Ascending aorta (tissue), 2 donors: ENCODE measurements at regions not wholly inside any gene's neighbourhood (a gene's known extent, or its start where the extent isn't known, plus 50 kb on each side); places are given as distances from the start of the nearest gene placed in this dataset.

Experiments
- DNase-seq, 2 donors: peaks; one replicate each; pipeline ENCODE4 v3.0.0-alpha.2; 2019; ENCODE audit warnings: low spot score in 2 of 2
- H3K27ac ChIP-seq, 2 donors: fragments of 200-600 bp; sonication (generic); one replicate each; pipeline ENCODE4 v1.5.1; 2016 to 2017; ENCODE audit warnings: mild to moderate bottlenecking in 1 of 2
- H3K27me3 ChIP-seq: fragments of 200-600 bp; sonication (generic); one replicate; pipeline ENCODE4 v1.5.1; 2017
- H3K36me3 ChIP-seq, 2 donors: fragments of 200-600 bp; sonication (generic); one replicate each; pipeline ENCODE4 v1.5.1; 2016
- H3K4me1 ChIP-seq, 2 donors: fragments of 200-600 bp; sonication (generic); one replicate each; pipeline ENCODE4 v1.5.1; 2016 to 2017; ENCODE audit warnings: mild to moderate bottlenecking in 1 of 2
- H3K4me3 ChIP-seq, 2 donors: fragments of 200-600 bp; sonication (generic); one replicate each; pipeline ENCODE4 v1.5.1; 2016 to 2017; ENCODE audit warnings: mild to moderate bottlenecking in 1 of 2
- H3K9me3 ChIP-seq, 2 donors: fragments of 200-600 bp; sonication (generic); one replicate each; pipeline ENCODE4 v1.5.1; 2016
- CTCF ChIP-seq, 3 experiments: fragments of 200-600 bp in 2 of 3; fragments of 450-650 bp in 1 of 3; sonication (generic) in 2 of 3; IDR thresholded peaks; one replicate each; pipeline ENCODE4 v1.5.1; 2016 to 2019; ENCODE audit warnings: antibody characterized with exemption in 3 of 3, mild to moderate bottlenecking in 1 of 3, moderate library complexity in 1 of 3
- intact Hi-C: fragments of 100-400 bp; cut with DNase I; formaldehyde crosslinking; loops from one replicate; pipeline ENCODE4 v1.15.1; 2023

- intact Hi-C loops = no loop called here
- H3K36me3 ChIP-seq = no peaks in the 10 kb centered on the region
- H3K4me3 ChIP-seq = no peak overlapping the region
- H3K9me3 ChIP-seq = no peaks in the 10 kb centered on the region
- TF ChIP-seq CTCF (IDR thresholded peaks at IDR 0.05) = no peak
- no peak overlapping the region for H3K27ac ChIP-seq
- no peaks in the 10 kb centered on the region for H3K27me3 ChIP-seq
- no peak for DNase-seq
- no peaks in the 10 kb centered on the region for H3K4me1 ChIP-seq
These were observed 268.5 kb upstream of the EEF2KMT start for GRCh38 chr16:5366126-5366525.

GRCh38 chr16:5364186-5364585 is 266.6 kb upstream of the EEF2KMT start:
- H3K36me3 ChIP-seq = no peaks in the 10 kb centered on the region
- no peaks in the 10 kb centered on the region for H3K27me3 ChIP-seq
- no peaks in the 10 kb centered on the region for H3K9me3 ChIP-seq
- TF ChIP-seq CTCF (IDR thresholded peaks at IDR 0.05) = no peak
- no peak overlapping the region for H3K27ac ChIP-seq
- H3K4me1 ChIP-seq = no peaks in the 10 kb centered on the region
- no peak for DNase-seq
- no peak overlapping the region for H3K4me3 ChIP-seq
- intact Hi-C loops = no loop called here

GRCh38 chr16:5361322-5361721 is 263.7 kb upstream of the EEF2KMT start:
- TF ChIP-seq CTCF (IDR thresholded peaks at IDR 0.05) = no peak
- intact Hi-C loops = no loop called here
- no peaks in the 10 kb centered on the region for H3K36me3 ChIP-seq
- H3K4me1 ChIP-seq = no peaks in the 10 kb centered on the region
- H3K27me3 ChIP-seq = no peaks in the 10 kb centered on the region
- no peak overlapping the region for H3K4me3 ChIP-seq
- DNase-seq = no peak
- no peaks in the 10 kb centered on the region for H3K9me3 ChIP-seq
- H3K27ac ChIP-seq = no peak overlapping the region

- Histone ChIP-seq H3K27ac (no peak overlapping the region), H3K27me3 (no peaks in the 10 kb centered on the region), H3K9me3 (no peaks in the 10 kb centered on the region), H3K36me3 (no peaks in the 10 kb centered on the region), H3K4me3 (no peak overlapping the region), H3K4me1 (no peaks in the 10 kb centered on the region)
- no peak for TF ChIP-seq CTCF (IDR thresholded peaks at IDR 0.05)
- DNase-seq = no peak
- intact Hi-C loops = no loop called here
These were observed 257.1 kb upstream of the EEF2KMT start for GRCh38 chr16:5354645-5355044.

GRCh38 chr16:5349670-5350517 is 252.3 kb upstream of the EEF2KMT start:
- H3K9me3 ChIP-seq = no peaks in the 10 kb centered on the region
- H3K4me1 ChIP-seq = no peaks in the 10 kb centered on the region
- no peaks in the 10 kb centered on the region for H3K36me3 ChIP-seq
- no peak for DNase-seq
- no peak overlapping the region for H3K4me3 ChIP-seq
- no peak overlapping the region for H3K27ac ChIP-seq
- no peaks in the 10 kb centered on the region for H3K27me3 ChIP-seq
- intact Hi-C loops = no loop called here
- TF ChIP-seq CTCF (IDR thresholded peaks at IDR 0.05) = no peak
